GM21360 (cell line): ENCODE measurements at regions not wholly inside any gene's neighbourhood (a gene's known extent, or its start where the extent isn't known, plus 50 kb on each side); places are given as distances from the start of the nearest gene placed in this dataset.
"Not testable (repeated sequence)": the region's sequence is repeated elsewhere in the genome, so short reads cannot be mapped to it uniquely, and the experiment has no call there.

Source experiments
- ATAC-seq: cut with Tn5 transposase; IDR thresholded peaks from one replicate; pipeline ENCODE4 v1.9.1; 2021; ENCODE audit warnings: mild to moderate bottlenecking, moderate library complexity; ENCODE audit not compliant: unreplicated experiment

- no peak for ATAC-seq
Measured at GRCh38 chr10:121356183-121356582, 242.1 kb downstream of the FGFR2 start.

- ATAC-seq: no peak
Measured at GRCh38 chr10:121357401-121357800, 240.8 kb downstream of the FGFR2 start.

GRCh38 chr10:121362026-121362425 lies 236.2 kb downstream of the FGFR2 start:
- ATAC-seq: no peak

- ATAC-seq: no peak
Measured at GRCh38 chr10:121365566-121365965, 232.7 kb downstream of the FGFR2 start.

- ATAC-seq: no peak
Measured at GRCh38 chr10:121368347-121369025, 229.8 kb downstream of the FGFR2 start.

- no peak for ATAC-seq
Measured at GRCh38 chr10:121369616-121370015, 228.6 kb downstream of the FGFR2 start.

- ATAC-seq: no peak
Measured at GRCh38 chr10:121371836-121372235, 226.4 kb downstream of the FGFR2 start.

GRCh38 chr10:121373411-121373810 lies 224.8 kb downstream of the FGFR2 start:
- ATAC-seq: no peak

GRCh38 chr10:121374121-121374520 lies 224.1 kb downstream of the FGFR2 start:
- no peak for ATAC-seq

GRCh38 chr10:121375172-121375571 lies 223.1 kb downstream of the FGFR2 start:
- ATAC-seq: no peak

GRCh38 chr10:121378251-121378801 lies 219.9 kb downstream of the FGFR2 start:
- ATAC-seq: no peak

GRCh38 chr10:121379013-121379412 lies 219.2 kb downstream of the FGFR2 start:
- no peak for ATAC-seq

GRCh38 chr10:121380211-121380610 lies 218.0 kb downstream of the FGFR2 start:
- no peak for ATAC-seq

- ATAC-seq: not testable (repeated sequence)
Measured at GRCh38 chr10:121382029-121382520, 216.2 kb downstream of the FGFR2 start.

- no peak for ATAC-seq
Measured at GRCh38 chr10:121385136-121385535, 213.1 kb downstream of the FGFR2 start.

GRCh38 chr10:121392657-121393056 lies 205.6 kb downstream of the FGFR2 start:
- no peak for ATAC-seq

GRCh38 chr10:121393522-121393921 lies 204.7 kb downstream of the FGFR2 start:
- ATAC-seq: no peak

- not testable (repeated sequence) for ATAC-seq
Measured at GRCh38 chr10:121400507-121400906, 197.7 kb downstream of the FGFR2 start.

- no peak for ATAC-seq
Measured at GRCh38 chr10:121403527-121403926, 194.7 kb downstream of the FGFR2 start.

GRCh38 chr10:121404611-121405010 lies 193.6 kb downstream of the FGFR2 start:
- no peak for ATAC-seq

- ATAC-seq: no peak
Measured at GRCh38 chr10:121405096-121405495, 193.1 kb downstream of the FGFR2 start.

GRCh38 chr10:121405549-121405948 lies 192.7 kb downstream of the FGFR2 start:
- no peak for ATAC-seq

- ATAC-seq: no peak
Measured at GRCh38 chr10:121405953-121406352, 192.3 kb downstream of the FGFR2 start.
